ENCODE measurements at regions not wholly inside any gene's neighbourhood (a gene's known extent, or its start where the extent isn't known, plus 50 kb on each side); places are given as distances from the start of the nearest gene placed in this dataset.

GRCh38 chr2:239539083-239539775, 138.4 kb upstream of the HDAC4 start (continued):
- no peak for TF ChIP-seq BCL3 (IDR thresholded peaks at IDR 0.05; ENCODE audit: borderline replicate concordance, insufficient read depth, low read depth, low read length, poor library complexity, severe bottlenecking)
- no peak for TF ChIP-seq FOS (IDR thresholded peaks at IDR 0.05; ENCODE audit: borderline replicate concordance, extremely low read depth, insufficient read length)
- no peak for TF ChIP-seq POLR2A (IDR thresholded peaks at IDR 0.05; ENCODE audit: low read depth, low read length)
- TF ChIP-seq MXI1 (IDR thresholded peaks at IDR 0.05; ENCODE audit: low read depth, low read length), result no peak

DNA sequence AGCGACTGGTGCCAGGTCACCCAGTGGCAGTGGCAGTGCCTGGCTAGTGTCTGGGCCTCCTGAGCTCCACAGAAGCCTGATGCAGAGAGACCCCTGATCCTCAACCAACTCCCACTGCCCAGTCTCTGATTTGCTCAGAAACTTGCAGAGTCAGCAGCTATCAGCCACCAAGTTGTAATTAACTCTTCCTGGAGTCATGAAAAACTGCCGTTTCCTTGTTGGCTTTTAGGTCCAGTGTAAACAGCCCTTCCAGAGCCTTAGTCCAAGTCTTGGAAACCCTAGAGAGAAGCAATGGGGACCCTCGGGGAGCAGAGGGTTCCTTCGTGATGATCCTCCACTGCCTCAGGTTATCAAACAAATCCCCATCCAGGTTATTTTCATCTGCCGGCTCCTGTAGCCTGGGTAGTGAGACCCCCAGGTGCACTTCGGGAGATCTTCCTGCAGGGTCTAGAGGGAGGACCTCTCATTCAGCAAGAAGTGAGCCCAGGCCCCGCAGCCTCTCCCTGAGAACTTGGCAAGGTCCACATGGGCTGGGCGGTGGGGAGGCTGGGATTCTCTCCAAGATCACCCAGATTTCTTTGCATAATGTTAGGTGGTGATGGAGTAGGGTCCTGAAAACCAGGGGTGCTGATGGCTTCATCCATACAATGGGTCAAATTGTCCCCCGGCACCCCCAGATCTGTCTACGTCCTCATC, 137.7 kb upstream of the HDAC4 start:
- intact Hi-C loops (cut with micrococcal nuclease; ENCODE audit: unreplicated experiment), result no loop called here
- Histone ChIP-seq H3K4me3 (no peak overlapping the region), H3K27me3 (replicated peaks in 1 of 2; ENCODE audit: control insufficient read depth in 2 of 2, insufficient read depth in 2 of 2, low read length in 1 of 2) (no peaks in the 10 kb centered on the region; a peak in 1 of 4 replicates), H3K4me1 (ENCODE audit: control insufficient read depth, insufficient read depth, low read length) (no peaks in the 10 kb centered on the region), H3K79me2 (ENCODE audit: control insufficient read depth, insufficient read depth, low read length) (no peaks in the 10 kb centered on the region), H3K9ac (ENCODE audit: control insufficient read depth, insufficient read depth, low read length) (no peak overlapping the region), H2AFZ (ENCODE audit: control insufficient read depth, low read depth, low read length) (no peak overlapping the region), H4K20me1 (ENCODE audit: control insufficient read depth, insufficient read depth) (no peaks in the 10 kb centered on the region), H3K4me2 (ENCODE audit: control insufficient read depth, insufficient read depth) (no peak overlapping the region), H3K27ac (ENCODE audit: control insufficient read depth, insufficient read depth) (no peak overlapping the region), H3K9me3 (replicated peaks; ENCODE audit: control insufficient read depth, insufficient read depth, low read length) (no peaks in the 10 kb centered on the region; the same call in 2 of the 3 replicates), H3K36me3 (ENCODE audit: control insufficient read depth in 2 of 2, insufficient read depth in 2 of 2, low read length in 1 of 2) (no peaks in the 10 kb centered on the region)
- SMC1A ChIA-PET (ENCODE audit: uncharacterized antibody, unreplicated experiment), result no interaction called here
- CTCF ChIA-PET, result interaction anchor here (0.7 kb wide), 1 partner anchor 155 kb away, joined by 3 read pairs; no protein-coding TSS in a partner anchor
- RAD21 ChIA-PET (ENCODE audit: unreplicated experiment), result no interaction called here
- no peak for DNase-seq (ENCODE audit: low read depth, low spot score)
- BruUV-seq (replicated peaks), result no TSS peak
- 31% methylated on average over 10 of the region's 10 CpGs for WGBS (ENCODE audit: insufficient coverage, insufficient replicate concordance, low lambda C conversion rate, missing lambda C conversion rate)
- in situ Hi-C loops (cut with MboI), result no loop called here
- no peak for FAIRE-seq
- POLR2A ChIA-PET, result no interaction called here
- ATAC-seq, result no peak
- TF ChIP-seq ZNF384 (IDR thresholded peaks at IDR 0.05; ENCODE audit: borderline replicate concordance, low read depth, low read length) (no peak), NR2F1 (conservative IDR thresholded peaks at IDR 0.05) (no peak), HSF1 (IDR thresholded peaks at IDR 0.05; ENCODE audit: low read depth, low read length) (no peak), FOXM1 (IDR thresholded peaks at IDR 0.05; ENCODE audit: low read depth, low read length) (no peak), NFIC (IDR thresholded peaks at IDR 0.05; ENCODE audit: low read depth, low read length) (no peak), ETV6 (conservative IDR thresholded peaks at IDR 0.05 in 1 of 2, IDR thresholded peaks at IDR 0.05 in 1 of 2; ENCODE audit: borderline replicate concordance in 1 of 2, low read depth in 1 of 2) (no peak), SMAD1 (IDR thresholded peaks at IDR 0.05; ENCODE audit: low read depth, partially characterized antibody) (no peak), DPF2 (IDR thresholded peaks at IDR 0.05) (no peak), E2F8 (IDR thresholded peaks at IDR 0.05; ENCODE audit: low read depth, partially characterized antibody) (no peak)
- TF ChIP-seq, protein P1, sequence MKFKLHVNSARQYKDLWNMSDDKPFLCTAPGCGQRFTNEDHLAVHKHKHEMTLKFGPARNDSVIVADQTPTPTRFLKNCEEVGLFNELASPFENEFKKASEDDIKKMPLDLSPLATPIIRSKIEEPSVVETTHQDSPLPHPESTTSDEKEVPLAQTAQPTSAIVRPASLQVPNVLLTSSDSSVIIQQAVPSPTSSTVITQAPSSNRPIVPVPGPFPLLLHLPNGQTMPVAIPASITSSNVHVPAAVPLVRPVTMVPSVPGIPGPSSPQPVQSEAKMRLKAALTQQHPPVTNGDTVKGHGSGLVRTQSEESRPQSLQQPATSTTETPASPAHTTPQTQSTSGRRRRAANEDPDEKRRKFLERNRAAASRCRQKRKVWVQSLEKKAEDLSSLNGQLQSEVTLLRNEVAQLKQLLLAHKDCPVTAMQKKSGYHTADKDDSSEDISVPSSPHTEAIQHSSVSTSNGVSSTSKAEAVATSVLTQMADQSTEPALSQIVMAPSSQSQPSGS (IDR thresholded peaks at IDR 0.05; ENCODE audit: low read length), result no peak

Measured in GM12878 (cell line).